ENCODE measurements at regions not wholly inside any gene's neighbourhood (a gene's known extent, or its start where the extent isn't known, plus 50 kb on each side); places are given as distances from the start of the nearest gene placed in this dataset.
"Not testable (repeated sequence)": the region's sequence is repeated elsewhere in the genome, so short reads cannot be mapped to it uniquely, and the experiment has no call there.

GRCh38 chr15:96049766-96050165, 280.7 kb upstream of the NR2F2 start:
- H3K36me3 Mint-ChIP-seq (ENCODE audit: low read depth) = no peaks in the 10 kb centered on the region
- H3K27me3 Mint-ChIP-seq (ENCODE audit: low read depth) = peaks cover 51% of the 10 kb centered on the region
- H3K4me3 Mint-ChIP-seq = no peak overlapping the region
- no peaks in the 10 kb centered on the region for H3K4me1 Mint-ChIP-seq (ENCODE audit: low read depth)
- no peak overlapping the region for H3K27ac Mint-ChIP-seq
- no peaks in the 10 kb centered on the region for H3K9me3 Mint-ChIP-seq

GRCh38 chr15:96051598-96051997, 278.9 kb upstream of the NR2F2 start:
- H3K27ac Mint-ChIP-seq = no peak overlapping the region
- no peaks in the 10 kb centered on the region for H3K36me3 Mint-ChIP-seq (ENCODE audit: low read depth)
- H3K9me3 Mint-ChIP-seq = peaks cover 5% of the 10 kb centered on the region
- H3K27me3 Mint-ChIP-seq (ENCODE audit: low read depth) = peaks cover 54% of the 10 kb centered on the region
- no peaks in the 10 kb centered on the region for H3K4me1 Mint-ChIP-seq (ENCODE audit: low read depth)
- H3K4me3 Mint-ChIP-seq = no peak overlapping the region

- Mint-ChIP-seq H3K9me3 (peaks cover 5% of the 10 kb centered on the region), H3K27me3 (ENCODE audit: low read depth) (peaks cover 52% of the 10 kb centered on the region), H3K4me3 (no peak overlapping the region), H3K27ac (no peak overlapping the region), H3K36me3 (ENCODE audit: low read depth) (no peaks in the 10 kb centered on the region), H3K4me1 (ENCODE audit: low read depth) (no peaks in the 10 kb centered on the region)
These were observed 278.3 kb upstream of the NR2F2 start for GRCh38 chr15:96052154-96052553.

- H3K27ac Mint-ChIP-seq = no peak overlapping the region
- H3K9me3 Mint-ChIP-seq = peaks cover 5% of the 10 kb centered on the region
- no peaks in the 10 kb centered on the region for H3K36me3 Mint-ChIP-seq (ENCODE audit: low read depth)
- no peak overlapping the region for H3K4me3 Mint-ChIP-seq
- H3K27me3 Mint-ChIP-seq (ENCODE audit: low read depth) = peaks cover 52% of the 10 kb centered on the region
- H3K4me1 Mint-ChIP-seq (ENCODE audit: low read depth) = no peaks in the 10 kb centered on the region
These were observed 277.9 kb upstream of the NR2F2 start for GRCh38 chr15:96052572-96053030.

GRCh38 chr15:96053031-96053780, 277.3 kb upstream of the NR2F2 start:
- H3K27ac Mint-ChIP-seq = no peak overlapping the region
- no peak overlapping the region for H3K4me3 Mint-ChIP-seq
- H3K27me3 Mint-ChIP-seq (ENCODE audit: low read depth) = peaks cover 52% of the 10 kb centered on the region
- H3K9me3 Mint-ChIP-seq = peaks cover 9% of the 10 kb centered on the region
- peaks cover 4% of the 10 kb centered on the region for H3K4me1 Mint-ChIP-seq (ENCODE audit: low read depth)
- no peaks in the 10 kb centered on the region for H3K36me3 Mint-ChIP-seq (ENCODE audit: low read depth)

GRCh38 chr15:96053781-96054428, 276.6 kb upstream of the NR2F2 start:
- H3K4me3 Mint-ChIP-seq = no peak overlapping the region
- peaks cover 2% of the 10 kb centered on the region for H3K36me3 Mint-ChIP-seq (ENCODE audit: low read depth)
- peaks cover 9% of the 10 kb centered on the region for H3K4me1 Mint-ChIP-seq (ENCODE audit: low read depth)
- peaks cover 13% of the 10 kb centered on the region for H3K9me3 Mint-ChIP-seq
- H3K27ac Mint-ChIP-seq = no peak overlapping the region
- peaks cover 53% of the 10 kb centered on the region for H3K27me3 Mint-ChIP-seq (ENCODE audit: low read depth)

GRCh38 chr15:96054621-96055020, 275.9 kb upstream of the NR2F2 start:
- peaks cover 2% of the 10 kb centered on the region for H3K36me3 Mint-ChIP-seq (ENCODE audit: low read depth)
- no peak overlapping the region for H3K27ac Mint-ChIP-seq
- H3K4me3 Mint-ChIP-seq = no peak overlapping the region
- peaks cover 11% of the 10 kb centered on the region for H3K4me1 Mint-ChIP-seq (ENCODE audit: low read depth)
- peaks cover 54% of the 10 kb centered on the region for H3K27me3 Mint-ChIP-seq (ENCODE audit: low read depth)
- H3K9me3 Mint-ChIP-seq = peaks cover 13% of the 10 kb centered on the region

GRCh38 chr15:96058103-96058851, 272.2 kb upstream of the NR2F2 start:
- peaks cover 11% of the 10 kb centered on the region for H3K4me1 Mint-ChIP-seq (ENCODE audit: low read depth)
- peak overlapping the region; percentile 47 for H3K27ac Mint-ChIP-seq
- H3K36me3 Mint-ChIP-seq (ENCODE audit: low read depth) = peaks cover 2% of the 10 kb centered on the region
- peaks cover 48% of the 10 kb centered on the region for H3K27me3 Mint-ChIP-seq (ENCODE audit: low read depth)
- H3K9me3 Mint-ChIP-seq = peaks cover 13% of the 10 kb centered on the region
- H3K4me3 Mint-ChIP-seq = no peak overlapping the region

GRCh38 chr15:96058852-96059103, 271.7 kb upstream of the NR2F2 start:
- H3K4me3 Mint-ChIP-seq; H3K27ac Mint-ChIP-seq; H3K36me3 Mint-ChIP-seq (ENCODE audit: low read depth): not testable (repeated sequence)
- H3K27me3 Mint-ChIP-seq (ENCODE audit: low read depth) = peaks cover 46% of the 10 kb centered on the region
- H3K9me3 Mint-ChIP-seq = peaks cover 13% of the 10 kb centered on the region
- H3K4me1 Mint-ChIP-seq (ENCODE audit: low read depth) = peaks cover 11% of the 10 kb centered on the region

- Mint-ChIP-seq H3K9me3 (peaks cover 13% of the 10 kb centered on the region), H3K27me3 (ENCODE audit: low read depth) (peaks cover 31% of the 10 kb centered on the region), H3K4me1 (ENCODE audit: low read depth) (peaks cover 11% of the 10 kb centered on the region)
- not testable (repeated sequence) for H3K27ac Mint-ChIP-seq; H3K4me3 Mint-ChIP-seq; H3K36me3 Mint-ChIP-seq (ENCODE audit: low read depth)
These were observed 269.9 kb upstream of the NR2F2 start for GRCh38 chr15:96060591-96060990.

GRCh38 chr15:96064351-96064756, 266.1 kb upstream of the NR2F2 start:
- no peaks in the 10 kb centered on the region for H3K9me3 Mint-ChIP-seq
- no peaks in the 10 kb centered on the region for H3K4me1 Mint-ChIP-seq (ENCODE audit: low read depth)
- no peak overlapping the region for H3K4me3 Mint-ChIP-seq
- no peaks in the 10 kb centered on the region for H3K36me3 Mint-ChIP-seq (ENCODE audit: low read depth)
- H3K27ac Mint-ChIP-seq = no peak overlapping the region
- peaks cover 18% of the 10 kb centered on the region for H3K27me3 Mint-ChIP-seq (ENCODE audit: low read depth)

- Mint-ChIP-seq H3K27me3 (ENCODE audit: low read depth) (peaks cover 7% of the 10 kb centered on the region), H3K4me1 (ENCODE audit: low read depth) (no peaks in the 10 kb centered on the region), H3K9me3 (no peaks in the 10 kb centered on the region), H3K4me3 (no peak overlapping the region), H3K27ac (no peak overlapping the region), H3K36me3 (ENCODE audit: low read depth) (no peaks in the 10 kb centered on the region)
These were observed 264.4 kb upstream of the NR2F2 start for GRCh38 chr15:96066126-96066525.

GRCh38 chr15:96066852-96067495, 263.5 kb upstream of the NR2F2 start:
- no peaks in the 10 kb centered on the region for H3K4me1 Mint-ChIP-seq (ENCODE audit: low read depth)
- H3K36me3 Mint-ChIP-seq (ENCODE audit: low read depth) = no peaks in the 10 kb centered on the region
- no peak overlapping the region for H3K4me3 Mint-ChIP-seq
- H3K27ac Mint-ChIP-seq = no peak overlapping the region
- peaks cover 3% of the 10 kb centered on the region for H3K27me3 Mint-ChIP-seq (ENCODE audit: low read depth)
- no peaks in the 10 kb centered on the region for H3K9me3 Mint-ChIP-seq

GRCh38 chr15:96067677-96068076, 262.8 kb upstream of the NR2F2 start:
- Mint-ChIP-seq H3K9me3 (no peaks in the 10 kb centered on the region), H3K36me3 (ENCODE audit: low read depth) (no peaks in the 10 kb centered on the region), H3K4me3 (no peak overlapping the region), H3K27ac (no peak overlapping the region), H3K4me1 (ENCODE audit: low read depth) (no peaks in the 10 kb centered on the region), H3K27me3 (ENCODE audit: low read depth) (peaks cover 3% of the 10 kb centered on the region)
